Endothelial cell of umbilical vein (primary cell): ENCODE measurements at regions not wholly inside any gene's neighbourhood (a gene's known extent, or its start where the extent isn't known, plus 50 kb on each side); places are given as distances from the start of the nearest gene placed in this dataset.

Experiments
- BruUV-seq: library from RNA; stranded (reverse); fragments of 400-500 nt; replicated peaks from 2 replicates; lab custom pipeline; 2021; lab: Mats Ljungman, UMichigan
- CTCF ChIA-PET: fragments of 300-600, 350-600 bp; sonication (Branson Sonifier 250); formaldehyde crosslinking; loops from one replicate; lab custom pipeline; 2021; ENCODE audit warnings: antibody characterized with exemption, inconsistent platforms; lab: Charles Lee
- POLR2A ChIA-PET: fragments of 300-600, 350-600 bp; sonication (Branson Sonifier 250); formaldehyde crosslinking; loops from one replicate; lab custom pipeline; 2021; ENCODE audit warnings: antibody characterized with exemption, inconsistent platforms; lab: Charles Lee
- DNase-seq: peaks from one replicate; pipeline ENCODE4 v3.0.0-alpha.2; 2011; ENCODE audit warnings: low read depth, low spot score
- FAIRE-seq: peaks from 2 replicates; lab custom pipeline; 2011; peaks lifted over from hg19 to GRCh38; lab: Jason Lieb, UNC
- H2AFZ ChIP-seq: 2 replicates; pipeline ENCODE4 v1.6.0; 2012; ENCODE audit warnings: low read depth, low read length, control low read depth, inconsistent platforms
- H3K27ac ChIP-seq: 2 replicates; pipeline ENCODE4 v1.5.1; 2011; ENCODE audit warnings: low read depth, mild to moderate bottlenecking, control low read depth, low read length, moderate library complexity; ENCODE audit not compliant: insufficient read depth
- H3K27me3 ChIP-seq, 2 experiments: 2 replicates each; pipeline versions ENCODE4 v1.6.0 to v1.6.1; 2011; ENCODE audit warnings: low read length in 2 of 2, mixed read lengths in 1 of 2; ENCODE audit not compliant: control insufficient read depth in 2 of 2, insufficient read depth in 2 of 2
- H3K36me3 ChIP-seq, 2 experiments: 2 replicates in 1 of 2; 3 replicates in 1 of 2; pipeline ENCODE4 v1.5.1; 2011; ENCODE audit warnings: low read length in 2 of 2, mild to moderate bottlenecking in 1 of 2, moderate library complexity in 1 of 2; ENCODE audit not compliant: control insufficient read depth in 2 of 2, insufficient read depth in 2 of 2; ENCODE audit errors: extremely low read depth in 1 of 2
- H3K4me1 ChIP-seq: 3 replicates; pipeline ENCODE4 v1.5.1; 2011; ENCODE audit warnings: mild to moderate bottlenecking, low read length; ENCODE audit not compliant: control insufficient read depth, insufficient read depth; ENCODE audit errors: extremely low read depth
- H3K4me2 ChIP-seq: 2 replicates; pipeline ENCODE4 v1.6.1; 2011; ENCODE audit warnings: low read length, control low read depth, mixed read lengths; ENCODE audit not compliant: insufficient read depth
- H3K4me3 ChIP-seq, 3 experiments: fragments of 200-600 bp in 1 of 3; sonication (generic), shearing (Covaris generic) in 1 of 3; replicated peaks in 1 of 3; 2 replicates each; pipeline ENCODE4 v1.5.1; 2011 to 2016; ENCODE audit warnings: control low read depth in 3 of 3, low read length in 3 of 3, mild to moderate bottlenecking in 2 of 3, inconsistent platforms in 1 of 3, low read depth in 1 of 3, moderate library complexity in 1 of 3; ENCODE audit not compliant: insufficient read depth in 1 of 3
- H3K79me2 ChIP-seq: 2 replicates; pipeline ENCODE4 v1.6.0; 2012; ENCODE audit warnings: low read length, inconsistent platforms; ENCODE audit not compliant: control insufficient read depth, insufficient read depth
- H3K9ac ChIP-seq: replicated peaks from 2 replicates; pipeline ENCODE3; 2011; ENCODE audit warnings: low read length, control low read depth; ENCODE audit not compliant: insufficient read depth; ENCODE audit errors: extremely low read depth
- H3K9me1 ChIP-seq: replicated peaks from 3 replicates; pipeline ENCODE4 v1.6.0; 2011; ENCODE audit warnings: mild to moderate bottlenecking, low read length; ENCODE audit not compliant: control insufficient read depth, insufficient read depth; ENCODE audit errors: extremely low read depth
- H3K9me3 ChIP-seq: replicated peaks from 2 replicates; pipeline ENCODE4 v1.5.1; 2012; ENCODE audit warnings: low read length, inconsistent platforms; ENCODE audit not compliant: control insufficient read depth, insufficient read depth
- H4K20me1 ChIP-seq: replicated peaks from 2 replicates; pipeline ENCODE3; 2011; ENCODE audit warnings: mild to moderate bottlenecking, low read length; ENCODE audit not compliant: control insufficient read depth, insufficient read depth; ENCODE audit errors: extremely low read depth
- EZH2 ChIP-seq: IDR thresholded peaks from 2 replicates; pipeline ENCODE4 v1.6.1; 2012; ENCODE audit warnings: borderline replicate concordance, low read depth, mild to moderate bottlenecking, moderate library complexity, low read length, inconsistent platforms; ENCODE audit not compliant: severe bottlenecking
- FOS ChIP-seq: IDR thresholded peaks from 2 replicates; pipeline ENCODE4 v1.6.1; 2011; ENCODE audit warnings: mild to moderate bottlenecking, low read length, moderate library complexity, borderline replicate concordance; ENCODE audit not compliant: insufficient read depth
- GATA2 ChIP-seq: IDR thresholded peaks from 2 replicates; pipeline ENCODE4 v1.7.0; 2011; ENCODE audit warnings: low read depth, mild to moderate bottlenecking, moderate library complexity, mixed read lengths, low read length; ENCODE audit not compliant: insufficient read length, insufficient read depth
- JUN ChIP-seq: IDR thresholded peaks from 2 replicates; pipeline ENCODE4 v1.6.1; 2011; ENCODE audit warnings: borderline replicate concordance, low read depth; ENCODE audit not compliant: insufficient read length, insufficient read depth
- MAX ChIP-seq: IDR thresholded peaks from 2 replicates; pipeline ENCODE4 v1.6.1; 2011; ENCODE audit not compliant: insufficient read depth, insufficient read length
- MYC ChIP-seq: IDR thresholded peaks from one replicate; pipeline ENCODE4 v1.6.1; 2011; ENCODE audit warnings: mild to moderate bottlenecking, low read depth, low read length
- POLR2A ChIP-seq: IDR thresholded peaks from 2 replicates; pipeline ENCODE4 v1.6.1; 2012; ENCODE audit warnings: low read depth, mild to moderate bottlenecking, control low read depth, low read length
- dilution Hi-C: fragments of 300-500 bp; cut with MboI; formaldehyde crosslinking; loops from one replicate; pipeline ENCODE4 v1.15.0; 2019; ENCODE audit warnings: low sequenced_read_pairs; ENCODE audit not compliant: extremely low pct_ligation_motif_present
- intact Hi-C: fragments of 100-400 bp; cut with micrococcal nuclease; formaldehyde crosslinking; loops from one replicate; pipeline ENCODE4 v1.10.0; 2022

- Histone ChIP-seq H3K9ac (no peak overlapping the region), H3K4me3 (no peak overlapping the region), H4K20me1 (no peaks in the 10 kb centered on the region), H3K9me1 (no peaks in the 10 kb centered on the region), H3K27me3 (no peaks in the 10 kb centered on the region), H3K36me3 (no peaks in the 10 kb centered on the region), H3K4me2 (no peak overlapping the region), H3K79me2 (no peaks in the 10 kb centered on the region), H2AFZ (no peak overlapping the region), H3K9me3 (peaks cover 4% of the 10 kb centered on the region), H3K4me1 (no peaks in the 10 kb centered on the region), H3K27ac (no peak overlapping the region)
- no peak for TF ChIP-seq GATA2
- no peak for TF ChIP-seq EZH2
- no peak for TF ChIP-seq MAX
- no peak for TF ChIP-seq FOS
- FAIRE-seq: no peak
- dilution Hi-C loops: no loop called here
- ChIA-PET POLR2A (no interaction called here), CTCF (no interaction called here)
- DNase-seq: no peak
- intact Hi-C loops: no loop called here
- no TSS peak for BruUV-seq
Measured at GRCh38 chr5:2872676-2873075, 121.2 kb upstream of the IRX2 start.

- H4K20me1 ChIP-seq: no peaks in the 10 kb centered on the region
- no peaks in the 10 kb centered on the region for H3K36me3 ChIP-seq
- intact Hi-C loops: no loop called here
- no peaks in the 10 kb centered on the region for H3K79me2 ChIP-seq
- dilution Hi-C loops: no loop called here
- ChIA-PET CTCF (no interaction called here), POLR2A (no interaction called here)
- H3K9me1 ChIP-seq: no peaks in the 10 kb centered on the region
- FAIRE-seq: no peak
- no peak for TF ChIP-seq JUN
- no peak for TF ChIP-seq MYC
- no peak for TF ChIP-seq EZH2
- no peak for TF ChIP-seq POLR2A
- no peak for TF ChIP-seq FOS
- TF ChIP-seq MAX: no peak
- BruUV-seq: no TSS peak
- H3K27me3 ChIP-seq: no peaks in the 10 kb centered on the region
- no peak overlapping the region for H3K4me2 ChIP-seq
- H3K9ac ChIP-seq: no peak overlapping the region
- peaks cover 4% of the 10 kb centered on the region for H3K9me3 ChIP-seq
- no peaks in the 10 kb centered on the region for H3K4me1 ChIP-seq
- no peak overlapping the region for H2AFZ ChIP-seq
- DNase-seq: no peak
- H3K27ac ChIP-seq: no peak overlapping the region
- H3K4me3 ChIP-seq: no peak overlapping the region
Measured at GRCh38 chr5:2871282-2871681, 119.8 kb upstream of the IRX2 start.
